Cardiac muscle cell (in vitro differentiated cells and primary cell): ENCODE measurements at regions not wholly inside any gene's neighbourhood (a gene's known extent, or its start where the extent isn't known, plus 50 kb on each side); places are given as distances from the start of the nearest gene placed in this dataset.

Experiments used
- DNase-seq, 2 donors: peaks; one replicate each; pipeline versions ENCODE4 v3.0.0 to v3.0.0-alpha.2; 2010 to 2017; ENCODE audit warnings: low read depth in 1 of 2, low spot score in 1 of 2
- H3K27ac ChIP-seq: fragments of 200-600 bp; sonication (generic); 2 replicates; pipeline ENCODE4 v1.5.1; 2016
- H3K27me3 ChIP-seq: fragments of 200-600 bp; sonication (generic); 2 replicates; pipeline ENCODE4 v1.6.0; 2016; ENCODE audit warnings: control low read depth
- H3K36me3 ChIP-seq: fragments of 200-600 bp; sonication (generic); 2 replicates; pipeline ENCODE4 v1.5.1; 2016; ENCODE audit warnings: control low read depth
- H3K4me1 ChIP-seq: fragments of 200-600 bp; sonication (generic); 2 replicates; pipeline ENCODE4 v1.8.1; 2017; ENCODE audit warnings: low read depth, mild to moderate bottlenecking, mixed run types
- H3K4me3 ChIP-seq: fragments of 200-600 bp; sonication (generic); 2 replicates; pipeline ENCODE4 v1.5.1; 2016; ENCODE audit warnings: mild to moderate bottlenecking
- H3K9me3 ChIP-seq: fragments of 200-600 bp; sonication (generic); 2 replicates; pipeline ENCODE4 v1.5.1; 2017; ENCODE audit warnings: low read depth, mild to moderate bottlenecking, control low read depth
- CTCF ChIP-seq: IDR thresholded peaks from 2 replicates; pipeline ENCODE4 v1.5.1; 2012; ENCODE audit warnings: low read depth, mild to moderate bottlenecking, low read length

GRCh38 chr16:51306886-51307595 lies 156.0 kb upstream of the SALL1 start:
- Histone ChIP-seq H3K36me3 (no peaks in the 10 kb centered on the region), H3K27ac (no peak overlapping the region), H3K4me1 (no peaks in the 10 kb centered on the region), H3K4me3 (no peak overlapping the region), H3K9me3 (no peaks in the 10 kb centered on the region), H3K27me3 (no peaks in the 10 kb centered on the region)
- TF ChIP-seq CTCF, result no peak
- no peak for DNase-seq

DNA sequence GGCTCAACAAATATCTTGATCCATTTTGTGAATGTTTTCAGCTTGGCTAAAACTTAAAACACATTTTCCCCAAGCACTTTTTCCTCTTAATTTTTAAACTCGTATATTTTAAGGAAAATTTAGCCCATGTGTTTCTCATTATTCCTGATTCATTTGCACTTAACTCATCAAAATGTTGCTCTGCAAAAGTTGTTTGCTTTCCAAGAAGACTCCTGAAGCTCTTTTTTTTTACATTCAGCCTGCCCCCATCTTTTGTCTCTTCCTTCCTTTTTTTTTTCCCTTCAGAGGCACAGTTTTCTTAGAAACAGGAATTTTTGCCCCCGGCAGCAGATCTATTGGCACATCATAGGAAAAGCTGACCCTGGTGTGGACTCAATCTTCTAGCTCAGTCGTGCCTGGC lies 155.0 kb upstream of the SALL1 start:
- no peaks in the 10 kb centered on the region for H3K4me1 ChIP-seq
- no peak overlapping the region for H3K27ac ChIP-seq
- no peak for DNase-seq
- H3K27me3 ChIP-seq, result no peaks in the 10 kb centered on the region
- TF ChIP-seq CTCF, result no peak
- no peaks in the 10 kb centered on the region for H3K9me3 ChIP-seq
- H3K36me3 ChIP-seq, result no peaks in the 10 kb centered on the region
- no peak overlapping the region for H3K4me3 ChIP-seq

GRCh38 chr16:51305337-51305736 lies 154.3 kb upstream of the SALL1 start:
- H3K36me3 ChIP-seq, result no peaks in the 10 kb centered on the region
- TF ChIP-seq CTCF, result no peak
- no peak overlapping the region for H3K27ac ChIP-seq
- H3K4me3 ChIP-seq, result no peak overlapping the region
- no peaks in the 10 kb centered on the region for H3K27me3 ChIP-seq
- no peaks in the 10 kb centered on the region for H3K4me1 ChIP-seq
- no peaks in the 10 kb centered on the region for H3K9me3 ChIP-seq
- DNase-seq, result no peak

- Histone ChIP-seq H3K9me3 (no peaks in the 10 kb centered on the region), H3K27ac (no peak overlapping the region), H3K4me1 (no peaks in the 10 kb centered on the region), H3K27me3 (no peaks in the 10 kb centered on the region), H3K4me3 (no peak overlapping the region), H3K36me3 (no peaks in the 10 kb centered on the region)
- TF ChIP-seq CTCF, result no peak
- DNase-seq, result no peak
These were observed 151.0 kb upstream of the SALL1 start for GRCh38 chr16:51302042-51302441.

DNA sequence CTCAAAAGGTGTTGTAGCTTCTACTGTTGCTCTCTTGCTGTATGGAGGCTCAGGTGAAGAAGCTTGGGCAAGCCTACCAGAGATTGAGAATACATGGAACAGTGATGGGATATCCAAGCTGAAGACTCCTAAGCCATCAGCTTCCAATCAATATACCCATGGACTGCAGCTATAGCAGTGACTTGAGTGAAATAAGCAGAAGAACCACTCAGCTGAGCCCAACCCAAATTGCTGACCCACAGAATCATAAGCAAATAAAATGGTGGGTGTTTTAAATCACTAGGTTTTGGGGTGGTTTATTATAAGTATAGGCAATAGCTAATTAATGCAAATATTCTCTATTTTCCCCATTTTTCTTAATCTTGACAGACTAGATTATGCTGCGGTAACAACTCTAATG lies 147.7 kb upstream of the SALL1 start:
- no peaks in the 10 kb centered on the region for H3K4me1 ChIP-seq
- H3K9me3 ChIP-seq, result no peaks in the 10 kb centered on the region
- H3K4me3 ChIP-seq, result no peak overlapping the region
- H3K27me3 ChIP-seq, result no peaks in the 10 kb centered on the region
- H3K27ac ChIP-seq, result no peak overlapping the region
- H3K36me3 ChIP-seq, result no peaks in the 10 kb centered on the region
- no peak for DNase-seq
- no peak for TF ChIP-seq CTCF
